HG03342 (cell line): ENCODE measurements at regions not wholly inside any gene's neighbourhood (a gene's known extent, or its start where the extent isn't known, plus 50 kb on each side); places are given as distances from the start of the nearest gene placed in this dataset.

Experiments used
- ATAC-seq: cut with Tn5 transposase; IDR thresholded peaks from one replicate; pipeline ENCODE4 v1.9.1; 2021; ENCODE audit warnings: mild to moderate bottlenecking, moderate library complexity; ENCODE audit not compliant: unreplicated experiment

DNA sequence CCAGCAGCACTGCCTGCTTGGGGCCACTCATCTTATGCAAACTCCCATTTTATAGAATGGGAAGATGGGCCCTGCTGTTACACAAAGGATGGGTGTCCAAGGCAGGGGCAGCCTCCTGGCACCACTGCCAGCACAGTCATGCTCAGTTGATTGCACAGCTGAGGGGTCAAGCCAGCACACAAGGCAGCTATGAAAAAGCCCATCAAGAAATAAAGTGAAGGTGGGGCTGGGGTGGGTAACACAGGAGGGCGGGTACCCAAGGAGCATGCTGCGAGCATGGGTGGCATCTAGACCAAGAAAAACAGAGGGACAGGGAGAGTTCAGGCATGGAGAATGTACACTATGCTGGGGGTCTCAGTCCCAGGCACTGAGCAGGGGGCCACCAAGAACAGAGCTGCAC is 74.7 kb upstream of the UNC5B start:
- ATAC-seq, result no peak

DNA sequence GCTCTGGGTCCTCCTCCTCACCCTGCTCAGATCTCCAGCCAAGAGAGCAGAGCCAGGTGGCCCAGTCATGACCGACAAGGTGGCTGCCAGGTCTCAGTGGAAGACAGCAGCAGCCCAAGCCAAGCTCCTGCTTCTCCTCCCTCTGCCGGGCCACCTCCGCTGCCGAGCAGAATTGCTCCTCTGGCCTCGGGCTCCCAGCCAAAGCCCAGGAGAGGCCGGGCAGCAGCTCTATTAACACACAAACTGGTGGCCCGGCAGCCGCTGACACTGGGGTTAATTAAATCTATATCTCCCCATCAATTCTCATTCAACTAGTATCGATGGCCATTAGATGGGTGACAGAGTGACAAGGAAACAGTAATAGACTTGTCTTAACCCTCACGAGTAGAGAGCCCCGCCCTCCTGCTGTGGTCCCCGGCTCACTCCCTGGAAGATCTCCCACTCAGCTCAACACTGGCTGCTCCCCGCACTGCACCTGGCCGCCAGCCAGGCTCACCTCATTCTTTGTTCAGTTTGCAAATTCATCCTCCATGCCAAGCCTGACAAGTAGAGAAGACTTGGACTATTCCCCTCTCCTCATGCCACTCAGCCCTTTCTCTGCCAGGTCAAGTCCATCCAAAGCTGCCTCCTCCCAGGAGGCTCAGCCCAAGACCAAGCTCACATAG is 74.1 kb upstream of the UNC5B start:
- no peak for ATAC-seq

DNA sequence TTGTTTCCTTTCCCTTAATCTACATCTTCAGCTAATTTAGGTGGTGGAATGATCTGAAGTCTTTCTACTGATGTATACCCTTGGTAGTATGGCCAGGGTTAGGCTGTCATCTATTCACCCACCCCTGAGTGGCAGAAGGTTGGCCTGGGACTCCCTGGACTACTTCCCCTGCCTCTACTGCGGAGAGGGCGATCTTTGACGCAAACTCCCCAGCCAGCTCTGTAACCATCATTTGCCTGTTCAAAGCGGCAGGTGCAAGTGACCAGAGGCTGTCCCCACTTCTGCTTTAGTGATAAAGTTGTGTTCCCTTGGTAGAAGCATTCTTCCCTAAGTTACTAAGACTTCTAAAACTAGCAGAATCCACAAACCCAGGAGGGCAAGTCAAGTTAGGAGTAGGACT is 70.8 kb upstream of the UNC5B start:
- ATAC-seq, result no peak

DNA sequence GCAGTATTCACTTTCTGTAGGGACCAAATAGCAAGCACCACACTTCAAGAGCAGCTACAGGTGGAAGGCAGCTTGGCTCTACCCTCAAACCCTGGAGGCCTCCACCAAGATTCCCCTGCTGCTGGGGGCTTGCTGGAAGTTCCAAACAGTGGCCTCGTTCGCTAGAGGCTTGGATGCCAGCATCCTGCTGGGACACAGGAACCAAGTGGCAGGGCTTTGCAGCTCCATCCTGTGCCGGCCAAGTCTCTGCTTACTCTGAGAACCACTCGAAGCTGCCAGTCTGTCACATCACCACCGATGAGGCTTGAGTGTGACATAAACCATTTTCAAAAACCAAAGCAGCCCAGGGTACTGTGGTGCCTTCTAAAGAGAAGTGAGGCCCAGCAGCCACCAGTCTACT is 69.2 kb upstream of the UNC5B start:
- ATAC-seq, result no peak

DNA sequence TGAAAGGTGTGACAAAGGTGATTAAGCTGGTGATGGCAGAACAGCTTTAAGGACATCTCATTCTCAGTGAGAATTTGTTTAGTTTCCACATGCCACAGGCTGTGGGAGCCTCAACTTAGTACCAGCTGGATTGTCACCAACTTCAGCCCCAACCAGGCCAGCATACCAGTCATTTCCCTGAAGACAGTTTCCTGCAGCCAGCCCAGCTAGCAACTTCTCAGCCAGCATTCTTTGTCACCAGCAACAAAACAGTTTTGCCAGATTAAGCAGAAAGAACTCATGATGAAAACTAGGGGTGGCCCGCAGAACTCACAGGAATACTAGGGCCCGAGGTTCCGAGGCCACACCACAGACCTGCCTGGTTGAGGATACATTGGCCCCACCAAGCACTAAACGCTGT is 68.8 kb upstream of the UNC5B start:
- no peak for ATAC-seq

DNA sequence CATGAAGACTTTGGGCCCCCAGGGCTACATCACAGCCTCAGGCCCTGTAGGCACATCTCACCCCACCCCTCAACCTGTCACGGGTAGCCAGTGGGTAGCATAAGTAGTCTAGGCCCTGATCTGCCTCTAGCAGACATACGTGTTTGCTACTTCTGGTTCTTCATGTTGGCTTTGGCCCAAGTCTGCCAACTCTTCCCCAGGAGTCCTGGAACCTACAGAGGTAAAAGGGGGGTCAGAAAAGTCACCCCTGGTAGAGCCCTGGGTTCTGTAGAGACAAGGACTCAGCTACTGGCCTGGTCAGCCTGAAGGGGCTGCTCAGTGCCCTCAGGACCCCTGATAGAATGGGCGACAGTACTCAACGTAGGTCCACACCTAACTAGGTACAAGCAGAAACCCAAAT is 67.5 kb upstream of the UNC5B start:
- ATAC-seq, result no peak

DNA sequence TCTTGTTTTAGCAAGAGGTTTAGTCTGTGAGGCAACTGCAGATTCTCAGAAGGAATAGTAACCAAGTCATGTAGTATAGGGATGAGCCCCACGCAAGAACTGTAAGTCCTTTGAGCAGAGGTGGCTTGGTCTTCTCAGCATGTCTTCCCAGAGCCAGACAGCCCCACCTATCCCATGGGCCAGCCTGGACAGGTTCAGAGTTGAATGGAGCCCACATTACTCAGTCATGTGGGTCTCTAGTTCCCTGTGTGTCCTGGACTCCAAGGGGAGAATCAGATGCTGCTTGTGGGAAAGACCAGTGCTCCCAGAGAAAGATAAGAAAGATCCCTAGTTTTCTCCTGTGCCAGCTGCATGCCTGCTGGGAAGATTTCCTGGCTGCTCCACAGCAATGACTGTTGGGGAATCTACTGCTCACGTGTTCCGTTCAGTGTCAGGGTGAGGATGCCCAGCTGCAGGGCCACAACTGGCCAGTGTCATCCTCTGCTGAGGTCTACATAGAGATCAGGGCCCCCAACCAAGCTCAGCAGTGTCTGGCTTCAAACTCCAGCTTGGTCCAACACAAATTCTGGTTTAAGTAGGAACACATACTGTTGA is 66.9 kb upstream of the UNC5B start:
- ATAC-seq, result no peak

DNA sequence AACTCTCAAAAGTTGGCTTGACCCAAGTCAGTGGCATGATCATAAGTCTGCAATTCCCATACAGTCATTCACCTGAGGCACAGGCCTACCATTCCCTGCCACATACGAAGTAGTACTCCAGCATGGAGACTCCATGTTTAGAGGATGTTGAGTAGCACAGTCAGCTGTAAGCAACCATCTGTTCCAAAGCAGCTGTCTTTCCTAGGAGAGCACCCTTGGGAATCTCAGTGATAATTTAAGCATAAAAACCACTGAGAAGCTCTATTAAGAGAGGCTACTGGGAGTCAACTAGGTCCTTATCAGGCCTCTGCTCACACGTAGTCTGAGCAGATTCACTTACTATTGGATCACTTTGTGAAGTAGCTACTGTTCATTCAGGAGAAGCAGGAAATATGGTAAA is 61.6 kb upstream of the UNC5B start:
- no peak for ATAC-seq

DNA sequence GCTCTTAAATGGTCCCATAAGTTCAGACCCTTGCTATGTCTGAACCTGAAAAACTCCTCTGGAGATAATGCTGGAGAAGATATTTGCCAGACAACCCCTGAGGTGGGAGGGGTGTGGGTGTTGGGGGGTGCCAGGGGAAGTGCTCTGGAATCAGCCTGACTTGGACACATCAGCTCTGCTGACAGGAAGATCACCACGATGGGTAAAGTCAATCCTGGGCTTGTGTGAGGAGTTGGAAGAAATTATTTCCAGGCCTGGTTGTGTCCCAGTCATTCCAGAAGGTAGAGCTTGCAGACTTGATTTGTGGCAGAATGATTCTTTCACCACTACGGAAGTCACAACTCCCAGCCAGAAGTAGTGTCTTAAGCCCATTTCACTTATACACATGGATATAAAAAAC is 60.3 kb upstream of the UNC5B start:
- ATAC-seq, result no peak

DNA sequence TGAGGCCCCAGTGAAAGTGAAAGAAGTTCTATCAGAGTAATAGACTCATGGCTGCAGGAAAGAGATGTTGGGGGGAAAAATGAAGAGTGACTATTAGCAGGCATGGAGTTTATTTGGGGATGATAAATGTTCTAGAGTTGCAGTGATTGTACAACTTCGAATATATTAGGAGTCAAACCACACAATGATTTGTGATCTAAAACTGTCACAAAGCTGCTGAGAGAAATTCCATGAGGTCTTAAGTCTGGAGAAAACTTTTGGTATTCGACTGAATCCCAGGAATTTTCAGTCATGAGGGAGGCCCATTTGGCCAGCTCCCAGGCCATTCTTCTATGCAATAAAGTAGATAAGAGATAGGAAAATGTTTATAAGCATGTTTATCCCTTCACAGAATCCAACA is 55.9 kb upstream of the UNC5B start:
- ATAC-seq, result no peak

DNA sequence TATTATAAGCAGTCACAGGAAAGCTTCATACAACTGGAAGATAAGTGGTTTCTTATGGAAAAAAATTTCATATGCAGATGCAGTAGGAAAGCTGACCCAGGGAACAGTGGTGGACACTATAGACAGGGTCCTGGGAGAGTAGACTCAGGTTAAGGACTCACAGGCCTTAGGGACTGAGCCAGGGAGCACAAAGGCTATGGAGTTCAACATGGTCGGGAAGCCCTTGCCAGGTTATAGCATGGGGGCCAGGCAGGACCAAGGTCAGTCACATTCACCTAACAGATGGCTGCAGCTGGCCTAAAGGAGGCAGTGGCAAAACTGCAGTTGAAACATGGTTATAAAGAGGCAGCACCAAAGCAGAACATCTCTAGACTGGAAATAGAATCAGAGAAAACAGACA is 54.9 kb upstream of the UNC5B start:
- no peak for ATAC-seq

DNA sequence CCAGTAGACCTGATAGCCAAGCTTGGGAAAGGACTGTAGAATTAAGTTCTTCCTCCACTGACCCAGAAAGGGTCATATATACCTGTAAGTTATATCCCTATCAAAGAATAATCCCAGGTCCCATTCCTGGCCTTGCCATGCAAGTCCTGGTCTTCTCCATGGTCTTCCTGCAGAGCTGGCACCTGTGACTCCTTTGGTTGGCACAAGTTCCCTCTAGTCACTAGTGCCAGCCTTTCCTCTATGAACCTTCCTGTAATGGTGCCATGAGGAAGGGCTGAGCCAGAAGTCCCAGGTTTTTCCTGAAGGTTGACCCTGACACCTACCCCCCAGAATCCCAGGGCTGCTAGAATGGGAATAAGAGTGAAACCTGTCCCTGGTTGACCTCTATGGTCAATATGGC is 54.1 kb upstream of the UNC5B start:
- ATAC-seq, result no peak

DNA sequence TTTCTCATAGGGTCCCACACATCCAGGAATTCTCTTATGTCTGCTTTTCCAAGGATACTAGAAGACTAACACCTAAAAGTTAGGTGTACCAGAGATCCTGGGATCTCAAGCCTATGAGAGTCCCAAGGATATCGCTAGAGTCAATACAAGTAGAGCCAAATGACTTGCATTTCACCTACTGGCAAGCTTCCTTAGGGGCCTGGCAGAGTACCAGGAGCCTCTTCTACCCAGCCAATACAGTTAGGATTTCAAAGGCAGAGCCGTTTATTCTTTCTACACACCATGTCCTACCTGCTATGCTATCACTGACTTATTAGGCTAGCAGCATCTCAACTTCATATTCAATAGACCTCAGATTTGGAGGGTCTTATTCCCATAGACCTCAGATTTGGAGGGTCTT is 53.5 kb upstream of the UNC5B start:
- ATAC-seq, result no peak

DNA sequence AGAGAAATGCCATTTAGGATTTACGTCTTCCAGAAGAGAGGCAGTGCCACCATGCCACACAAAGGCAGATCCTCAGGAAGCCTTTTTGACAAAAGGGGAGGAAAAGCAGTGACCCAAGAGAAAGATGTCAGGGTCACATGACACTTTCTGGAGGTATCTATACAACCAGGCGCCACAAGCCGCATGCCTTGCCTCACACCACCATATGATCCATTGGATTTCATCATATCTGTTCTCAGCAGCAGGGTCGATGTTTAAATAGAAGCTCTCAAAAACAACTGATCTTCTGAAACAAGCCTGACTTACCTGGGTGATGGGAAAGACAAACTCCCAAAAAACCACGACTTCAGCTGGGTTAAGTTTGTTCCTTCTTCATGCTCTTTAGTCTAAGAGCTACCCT is 52.5 kb upstream of the UNC5B start:
- ATAC-seq, result no peak

DNA sequence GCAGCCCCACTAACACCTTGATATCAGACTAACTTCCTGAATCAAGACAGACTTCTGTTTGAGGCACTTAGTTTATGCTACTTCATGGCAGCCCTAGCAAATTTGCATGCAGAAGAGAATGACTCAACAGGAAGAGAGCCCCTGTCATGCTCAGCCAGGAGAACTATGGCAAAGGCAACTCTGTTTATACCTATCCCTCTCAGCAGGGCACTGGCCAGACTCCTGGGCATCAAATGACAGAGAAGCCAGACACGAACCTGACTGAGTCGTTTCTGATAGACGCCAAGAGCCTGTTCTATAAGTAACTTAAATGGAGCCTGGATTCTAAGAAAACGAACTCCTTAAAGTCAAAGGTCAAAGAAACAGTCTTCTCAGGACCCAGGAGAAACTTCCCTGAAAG is 50.9 kb upstream of the UNC5B start:
- no peak for ATAC-seq
